Mesendoderm (in vitro differentiated cells): ENCODE measurements at regions not wholly inside any gene's neighbourhood (a gene's known extent, or its start where the extent isn't known, plus 50 kb on each side); places are given as distances from the start of the nearest gene placed in this dataset.
"Not testable (repeated sequence)": the region's sequence is repeated elsewhere in the genome, so short reads cannot be mapped to it uniquely, and the experiment has no call there.

Source experiments
- DNase-seq: peaks from one replicate; pipeline ENCODE4 v3.0.0; 2013
- H2AK5ac ChIP-seq: 2 replicates; pipeline ENCODE4 v1.6.1; 2013; ENCODE audit warnings: low read length, inconsistent platforms
- H2BK120ac ChIP-seq: 2 replicates; pipeline ENCODE4 v1.6.1; 2013; ENCODE audit warnings: low read depth, mild to moderate bottlenecking, low read length, moderate library complexity, mixed read lengths
- H2BK15ac ChIP-seq: replicated peaks from 2 replicates; pipeline ENCODE4 v1.6.1; 2013; ENCODE audit warnings: low read depth, mild to moderate bottlenecking, moderate library complexity
- H2BK5ac ChIP-seq: 2 replicates; pipeline ENCODE4 v1.6.1; 2013; ENCODE audit warnings: low read length, inconsistent platforms
- H3K18ac ChIP-seq: 2 replicates; pipeline ENCODE4 v1.6.1; 2013; ENCODE audit warnings: mild to moderate bottlenecking, low read length, mixed read lengths
- H3K23ac ChIP-seq: one replicate; pipeline ENCODE4 v1.6.1; 2013; ENCODE audit warnings: low read length
- H3K27ac ChIP-seq: 2 replicates; pipeline ENCODE4 v1.5.1; 2013; ENCODE audit warnings: low read depth, mild to moderate bottlenecking, inconsistent platforms, low read length, moderate library complexity
- H3K27me3 ChIP-seq: 2 replicates; pipeline ENCODE4 v1.6.1; 2013; ENCODE audit warnings: low read length, control low read depth, mild to moderate bottlenecking, inconsistent platforms; ENCODE audit not compliant: insufficient read depth, poor library complexity
- H3K36me3 ChIP-seq: 2 replicates; pipeline ENCODE4 v1.6.1; 2013; ENCODE audit warnings: low read length, inconsistent platforms; ENCODE audit not compliant: control insufficient read depth, insufficient read depth
- H3K4ac ChIP-seq: one replicate; pipeline ENCODE4 v1.6.1; 2013; ENCODE audit warnings: low read depth, mild to moderate bottlenecking, low read length, moderate library complexity
- H3K4me1 ChIP-seq: 2 replicates; pipeline ENCODE4 v1.6.1; 2013; ENCODE audit warnings: low read depth, low read length, inconsistent platforms; ENCODE audit not compliant: control insufficient read depth
- H3K4me2 ChIP-seq: 2 replicates; pipeline ENCODE4 v1.6.1; 2013; ENCODE audit warnings: low read length
- H3K4me3 ChIP-seq: 2 replicates; pipeline ENCODE4 v1.5.1; 2013; ENCODE audit warnings: mild to moderate bottlenecking, low read length
- H3K56ac ChIP-seq: one replicate; pipeline ENCODE4 v1.6.1; 2013; ENCODE audit warnings: low read length
- H3K79me1 ChIP-seq: 2 replicates; pipeline ENCODE4 v1.6.1; 2013; ENCODE audit warnings: low read length, inconsistent platforms
- H3K79me2 ChIP-seq: 2 replicates; pipeline ENCODE4 v1.6.1; 2013; ENCODE audit warnings: mild to moderate bottlenecking, low read length; ENCODE audit not compliant: control insufficient read depth, insufficient read depth
- H3K9ac ChIP-seq: 2 replicates; pipeline ENCODE4 v1.6.1; 2013; ENCODE audit warnings: low read length, inconsistent platforms
- H4K5ac ChIP-seq: one replicate; pipeline ENCODE4 v1.6.1; 2013; ENCODE audit warnings: low read length
- H4K8ac ChIP-seq: one replicate; pipeline ENCODE4 v1.6.1; 2013; ENCODE audit warnings: low read depth, mild to moderate bottlenecking, control low read depth, low read length, moderate library complexity
- WGBS: extraction: QIAGEN DNeasy Blood & Tissue Kit; methylation state at CpG from one replicate; pipeline ENCODE4 v1.1.7; 2013; ENCODE audit warnings: low lambda C conversion rate, missing lambda C conversion rate; ENCODE audit not compliant: insufficient coverage; ENCODE audit errors: extremely low coverage; 5-methylcytosine and 5-hydroxymethylcytosine counted together

DNA sequence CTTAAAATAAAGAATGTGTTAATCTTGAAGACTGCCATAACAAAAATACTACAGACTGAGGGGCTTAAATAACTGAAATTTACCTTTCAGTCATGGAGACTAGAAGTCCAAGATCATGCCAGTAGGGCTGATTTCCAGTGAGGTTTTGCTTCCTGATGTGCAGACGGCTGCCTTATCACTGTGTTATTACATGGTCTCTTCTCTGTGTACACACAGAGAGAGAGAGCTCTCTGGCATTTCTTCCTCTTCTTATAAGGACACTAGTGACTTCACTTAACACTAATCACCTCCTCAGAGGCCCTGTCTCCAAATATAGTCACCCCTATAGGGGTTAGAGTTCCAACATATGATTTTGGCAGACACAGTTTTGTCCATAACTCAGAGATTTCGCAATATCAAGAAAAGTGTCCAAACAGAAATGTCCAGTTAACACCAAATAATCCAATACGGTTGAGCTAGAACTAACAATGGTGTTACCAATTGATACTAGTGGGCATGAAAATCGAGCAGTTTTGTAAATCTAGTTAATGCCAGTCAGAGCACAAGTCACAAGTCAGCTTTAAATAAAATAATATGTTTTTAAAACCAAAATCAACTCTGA is 399.8 kb downstream of the ADCYAP1 start:
- H3K79me2 ChIP-seq = no peaks in the 10 kb centered on the region
- H4K8ac ChIP-seq = no peak overlapping the region
- no peak overlapping the region for H3K4me3 ChIP-seq
- H3K56ac ChIP-seq = no peak overlapping the region
- no peaks in the 10 kb centered on the region for H3K27me3 ChIP-seq
- H3K4me2 ChIP-seq = no peak overlapping the region
- no peak overlapping the region for H4K5ac ChIP-seq
- no peak overlapping the region for H3K27ac ChIP-seq
- no peak overlapping the region for H2AK5ac ChIP-seq
- WGBS = no CpG with 5 or more reads among the region's 4 CpGs
- H3K4me1 ChIP-seq = no peaks in the 10 kb centered on the region
- DNase-seq = no peak
- H2BK15ac ChIP-seq = no peak overlapping the region
- H2BK5ac ChIP-seq = no peak overlapping the region
- H3K79me1 ChIP-seq = no peaks in the 10 kb centered on the region
- no peaks in the 10 kb centered on the region for H3K36me3 ChIP-seq
- no peak overlapping the region for H2BK120ac ChIP-seq
- H3K18ac ChIP-seq = no peak overlapping the region
- H3K4ac ChIP-seq = no peak overlapping the region
- H3K23ac ChIP-seq = no peak overlapping the region
- H3K9ac ChIP-seq = no peak overlapping the region

DNA sequence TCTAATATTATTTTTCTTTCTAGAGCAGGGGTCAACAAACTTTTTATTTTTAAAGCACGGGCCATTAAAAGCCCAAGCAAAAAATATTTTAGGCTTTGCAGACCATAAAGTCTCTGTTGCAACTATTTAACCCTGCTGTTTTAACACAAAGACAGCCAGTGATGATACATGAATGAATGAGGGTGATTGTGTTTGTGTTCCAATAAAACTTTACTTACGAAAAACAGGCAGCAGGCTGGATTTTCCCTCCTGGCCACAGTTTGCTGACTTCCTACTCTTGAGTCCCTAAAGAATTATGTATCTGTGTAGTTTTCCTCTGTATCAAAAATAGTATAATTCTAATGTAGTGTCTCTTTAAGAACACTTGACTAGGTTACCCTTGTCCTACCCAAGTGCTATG is 402.0 kb downstream of the ADCYAP1 start:
- Histone ChIP-seq H3K4me2 (no peak overlapping the region), H2BK5ac (no peak overlapping the region), H4K5ac (no peak overlapping the region), H3K79me2 (no peaks in the 10 kb centered on the region), H2BK15ac (no peak overlapping the region), H3K4ac (no peak overlapping the region), H2AK5ac (no peak overlapping the region), H3K18ac (no peak overlapping the region), H3K79me1 (no peaks in the 10 kb centered on the region), H3K36me3 (no peaks in the 10 kb centered on the region), H3K56ac (no peak overlapping the region), H3K9ac (no peak overlapping the region), H3K27me3 (no peaks in the 10 kb centered on the region), H3K4me3 (no peak overlapping the region), H2BK120ac (no peak overlapping the region), H4K8ac (no peak overlapping the region), H3K4me1 (no peaks in the 10 kb centered on the region), H3K23ac (no peak overlapping the region), H3K27ac (no peak overlapping the region)
- no peak for DNase-seq
- WGBS = no CpG with 5 or more reads among the region's 2 CpGs

DNA sequence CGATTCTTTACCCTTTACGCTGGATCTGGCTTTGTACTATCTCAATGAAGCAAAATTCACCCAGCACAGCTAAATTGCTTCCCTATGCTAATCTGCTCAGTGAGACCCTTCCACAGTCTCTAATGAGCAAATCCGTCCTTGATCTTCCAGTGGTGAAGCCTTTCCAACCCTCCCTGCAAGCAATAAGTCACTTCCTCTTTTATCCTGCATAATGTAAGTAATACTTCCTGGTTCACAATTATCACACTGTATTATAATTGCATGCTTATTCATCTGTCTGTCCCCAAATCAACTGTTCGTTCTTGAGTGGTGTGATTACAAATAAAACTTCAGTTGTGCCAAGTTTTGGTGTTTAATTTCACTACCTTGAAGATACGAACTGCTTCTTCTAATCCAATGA is 404.0 kb downstream of the ADCYAP1 start:
- no peak for DNase-seq
- H3K23ac ChIP-seq = no peak overlapping the region
- H3K4me3 ChIP-seq = no peak overlapping the region
- no peak overlapping the region for H4K8ac ChIP-seq
- no peak overlapping the region for H2AK5ac ChIP-seq
- H3K9ac ChIP-seq = no peak overlapping the region
- H2BK5ac ChIP-seq = no peak overlapping the region
- WGBS = no CpG with 5 or more reads among the region's 5 CpGs
- H4K5ac ChIP-seq = no peak overlapping the region
- no peaks in the 10 kb centered on the region for H3K36me3 ChIP-seq
- no peaks in the 10 kb centered on the region for H3K4me1 ChIP-seq
- no peak overlapping the region for H3K27ac ChIP-seq
- no peak overlapping the region for H2BK15ac ChIP-seq
- no peak overlapping the region for H2BK120ac ChIP-seq
- no peak overlapping the region for H3K56ac ChIP-seq
- no peak overlapping the region for H3K18ac ChIP-seq
- no peak overlapping the region for H3K4ac ChIP-seq
- no peaks in the 10 kb centered on the region for H3K79me2 ChIP-seq
- no peaks in the 10 kb centered on the region for H3K79me1 ChIP-seq
- H3K4me2 ChIP-seq = no peak overlapping the region
- H3K27me3 ChIP-seq = no peaks in the 10 kb centered on the region

DNA sequence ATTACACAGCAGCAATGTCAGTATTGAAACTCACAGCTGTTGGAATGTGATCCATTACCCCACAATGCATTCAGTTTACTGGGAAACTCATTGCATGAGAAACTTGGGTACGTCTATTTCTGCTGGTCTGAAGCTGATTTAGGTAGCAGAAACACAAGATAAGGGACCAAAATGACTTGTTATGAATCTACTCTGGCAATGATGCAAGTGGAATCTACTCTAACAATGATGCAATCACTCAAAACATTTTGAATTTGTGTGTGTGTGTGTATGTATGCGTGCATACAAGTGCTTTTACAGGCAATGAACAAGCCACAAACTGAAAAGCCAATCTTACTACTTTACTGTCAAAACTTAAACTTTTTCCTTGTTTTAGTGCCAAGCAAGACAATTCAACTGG is 406.7 kb downstream of the ADCYAP1 start:
- no peaks in the 10 kb centered on the region for H3K79me1 ChIP-seq
- H4K5ac ChIP-seq = no peak overlapping the region
- H3K23ac ChIP-seq = no peak overlapping the region
- no peaks in the 10 kb centered on the region for H3K36me3 ChIP-seq
- no peak overlapping the region for H3K27ac ChIP-seq
- no peak overlapping the region for H2BK120ac ChIP-seq
- H3K4ac ChIP-seq = no peak overlapping the region
- no peak overlapping the region for H3K56ac ChIP-seq
- no peak overlapping the region for H3K4me3 ChIP-seq
- no peaks in the 10 kb centered on the region for H3K79me2 ChIP-seq
- no peak overlapping the region for H3K9ac ChIP-seq
- no peaks in the 10 kb centered on the region for H3K4me1 ChIP-seq
- H3K27me3 ChIP-seq = no peaks in the 10 kb centered on the region
- H2BK5ac ChIP-seq = no peak overlapping the region
- no CpG with 5 or more reads among the region's 2 CpGs for WGBS
- H3K4me2 ChIP-seq = no peak overlapping the region
- no peak for DNase-seq
- no peak overlapping the region for H2BK15ac ChIP-seq
- H4K8ac ChIP-seq = no peak overlapping the region
- H3K18ac ChIP-seq = no peak overlapping the region
- no peak overlapping the region for H2AK5ac ChIP-seq

DNA sequence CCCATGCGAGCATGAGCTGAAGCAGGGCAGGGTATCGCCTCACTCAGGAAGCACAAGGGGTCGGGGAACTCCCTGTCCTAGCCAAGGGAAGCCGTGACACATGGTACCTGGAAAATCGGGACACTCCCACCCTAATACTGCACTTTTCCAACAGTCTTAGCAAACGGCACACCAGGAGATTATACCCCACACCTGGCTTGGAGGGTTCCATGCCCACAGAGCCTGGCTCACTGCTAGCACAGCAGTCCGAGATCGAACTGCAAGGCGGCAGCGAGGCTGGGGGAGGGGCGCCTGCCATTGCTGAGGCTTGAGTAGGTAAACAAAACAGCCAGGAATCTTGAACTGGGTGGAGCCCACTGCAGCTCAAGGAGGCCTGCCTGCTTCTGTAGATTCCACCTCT is 430.7 kb downstream of the ADCYAP1 start:
- H3K27me3 ChIP-seq, H3K9ac ChIP-seq, H3K79me2 ChIP-seq, H3K18ac ChIP-seq, H3K4me3 ChIP-seq, H3K79me1 ChIP-seq, DNase-seq, H3K4me1 ChIP-seq, H4K8ac ChIP-seq, H3K4me2 ChIP-seq, H3K23ac ChIP-seq, H2BK15ac ChIP-seq, H3K36me3 ChIP-seq, H3K56ac ChIP-seq, H2AK5ac ChIP-seq, H2BK5ac ChIP-seq, H3K4ac ChIP-seq, H4K5ac ChIP-seq, H3K27ac ChIP-seq, H2BK120ac ChIP-seq: not testable (repeated sequence)
- WGBS = no CpG with 5 or more reads among the region's 11 CpGs

DNA sequence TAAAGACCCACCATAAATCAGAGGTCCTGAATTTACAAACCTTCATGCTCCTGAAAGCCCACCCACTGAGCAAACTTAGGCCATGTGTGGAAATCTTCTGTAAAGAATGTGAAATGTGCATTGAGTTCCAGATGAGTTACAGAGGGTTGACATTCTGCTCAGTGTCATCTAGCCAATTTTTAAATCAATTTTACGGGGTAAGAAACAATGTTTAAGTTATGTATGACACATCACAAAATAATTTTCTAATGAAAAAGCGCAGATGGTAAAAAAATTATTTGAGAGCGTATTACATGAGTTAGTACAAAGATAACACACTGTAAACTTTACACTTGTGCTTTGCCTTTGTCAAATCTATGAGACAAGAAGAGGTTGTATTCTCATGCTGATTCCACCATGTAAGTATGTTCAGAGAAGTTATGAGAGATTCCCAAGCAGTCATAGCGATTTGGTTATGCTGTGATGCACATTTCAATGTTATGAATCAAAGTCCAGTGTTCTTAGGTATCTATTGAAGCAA is 446.3 kb downstream of the ADCYAP1 start:
- Histone ChIP-seq H3K27ac (no peak overlapping the region), H3K23ac (no peak overlapping the region), H3K79me1 (no peaks in the 10 kb centered on the region), H3K4me3 (no peak overlapping the region), H3K27me3 (no peaks in the 10 kb centered on the region), H3K9ac (no peak overlapping the region), H3K18ac (no peak overlapping the region), H2BK120ac (no peak overlapping the region), H2AK5ac (no peak overlapping the region), H2BK15ac (no peak overlapping the region), H3K4ac (no peak overlapping the region), H3K36me3 (no peaks in the 10 kb centered on the region), H2BK5ac (no peak overlapping the region), H3K4me2 (no peak overlapping the region), H4K8ac (no peak overlapping the region), H4K5ac (no peak overlapping the region), H3K4me1 (no peaks in the 10 kb centered on the region), H3K56ac (no peak overlapping the region), H3K79me2 (no peaks in the 10 kb centered on the region)
- WGBS = no CpG with 5 or more reads among the region's 4 CpGs
- no peak for DNase-seq
